SK-N-SH treated with all-trans-retinoic acid at 6 μM for 48 hours (cell line): ENCODE measurements at regions not wholly inside any gene's neighbourhood (a gene's known extent, or its start where the extent isn't known, plus 50 kb on each side); places are given as distances from the start of the nearest gene placed in this dataset.

Experiments used
- ARNTL ChIP-seq: fragments of 450-650 bp; formaldehyde crosslinking; IDR thresholded peaks from 2 replicates; pipeline ENCODE4 v1.5.0; 2020; ENCODE audit warnings: low read depth, mild to moderate bottlenecking, moderate library complexity, borderline replicate concordance
- CREB5 ChIP-seq: fragments of 250-450 bp; sonication (Bioruptor Pico); IDR thresholded peaks from 2 replicates; pipeline ENCODE4 v1.5.1; 2020; ENCODE audit warnings: low read depth, mild to moderate bottlenecking, moderate library complexity
- PATZ1 ChIP-seq: fragments of 250-450 bp; sonication (Bioruptor Pico); IDR thresholded peaks from 2 replicates; pipeline ENCODE4 v1.8.0; 2020; ENCODE audit warnings: mild to moderate bottlenecking, moderate library complexity, borderline replicate concordance
- PPARA ChIP-seq: fragments of 250-450 bp; sonication (Bioruptor Pico); IDR thresholded peaks from 2 replicates; pipeline ENCODE4 v1.5.0; 2020; ENCODE audit warnings: mild to moderate bottlenecking, borderline replicate concordance
- RARB ChIP-seq: fragments of 250-450 bp; sonication (Bioruptor Pico); IDR thresholded peaks from 2 replicates; pipeline ENCODE4 v1.8.0; 2021; ENCODE audit warnings: mild to moderate bottlenecking, moderate library complexity
- TOX ChIP-seq: fragments of 250-450 bp; sonication (Bioruptor Pico); IDR thresholded peaks from 2 replicates; pipeline ENCODE4 v1.8.0; 2021; ENCODE audit warnings: mild to moderate bottlenecking, moderate library complexity, borderline replicate concordance
- ZFP3 ChIP-seq: fragments of 250-450 bp; sonication (Bioruptor Pico); IDR thresholded peaks from 2 replicates; pipeline ENCODE4 v1.5.0; 2020; ENCODE audit warnings: mild to moderate bottlenecking, moderate library complexity
- ZFP30 ChIP-seq: fragments of 450-650 bp; formaldehyde crosslinking; IDR thresholded peaks from 2 replicates; pipeline ENCODE4 v1.5.0; 2022; ENCODE audit warnings: mild to moderate bottlenecking, moderate library complexity
- ZNF565 ChIP-seq: fragments of 450-650 bp; formaldehyde crosslinking; conservative IDR thresholded peaks from 2 replicates; pipeline ENCODE4 v1.5.0; 2020; ENCODE audit warnings: low read depth, mild to moderate bottlenecking, moderate library complexity
- ZNF70 ChIP-seq: fragments of 450-650 bp; formaldehyde crosslinking; IDR thresholded peaks from 2 replicates; pipeline ENCODE4 v1.5.0; 2020; ENCODE audit warnings: mild to moderate bottlenecking, moderate library complexity

- no peak for TF ChIP-seq CREB5 (CRISPR knock-in tag)
- TF ChIP-seq ZFP30 (CRISPR knock-in tag), result no peak
- no peak for TF ChIP-seq PATZ1 (CRISPR knock-in tag)
- no peak for TF ChIP-seq ZFP3 (CRISPR knock-in tag)
- no peak for TF ChIP-seq ZNF70 (CRISPR knock-in tag)
- no peak for TF ChIP-seq ZNF565 (CRISPR knock-in tag)
- no peak for TF ChIP-seq TOX (CRISPR knock-in tag)
- no peak for TF ChIP-seq RARB (CRISPR knock-in tag)
- TF ChIP-seq PPARA (CRISPR knock-in tag), result no peak
- no peak for TF ChIP-seq ARNTL
Observed at GRCh38 chr15:77905301-77905920, 172.1 kb downstream of the TBC1D2B start.
